ENCODE measurements at regions not wholly inside any gene's neighbourhood (a gene's known extent, or its start where the extent isn't known, plus 50 kb on each side); places are given as distances from the start of the nearest gene placed in this dataset.

DNA sequence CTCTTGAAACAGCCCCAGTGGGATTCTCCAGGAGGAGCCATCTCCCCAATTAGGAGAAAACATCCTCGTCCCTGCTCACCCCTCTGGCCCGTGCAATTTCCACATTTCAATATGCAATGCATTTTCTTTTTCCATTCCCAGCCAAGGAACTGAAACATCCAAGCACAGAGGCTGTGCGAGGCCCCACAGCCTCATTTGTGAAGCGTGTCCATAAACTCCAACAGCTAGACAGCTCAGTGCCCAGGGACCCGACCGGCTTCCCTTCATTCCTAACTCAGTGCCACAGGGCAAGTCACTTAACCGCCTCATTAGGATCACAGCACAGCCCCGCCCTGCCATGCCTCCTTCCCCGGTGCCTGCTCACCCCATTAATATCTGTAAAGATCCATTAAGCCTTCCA is 204.2 kb upstream of the IGF1R start:
- peaks cover 36% of the 10 kb centered on the region for H3K27me3 Mint-ChIP-seq (ENCODE audit: insufficient read depth, unreplicated experiment)
- H3K36me3 Mint-ChIP-seq (ENCODE audit: insufficient read depth, unreplicated experiment) = no peaks in the 10 kb centered on the region
- POLR2A ChIA-PET = interaction anchor here (1.6 kb wide), 1 partner anchor 202 kb away, joined by 3 read pairs; no protein-coding TSS in a partner anchor
- TF ChIP-seq, protein P1, sequence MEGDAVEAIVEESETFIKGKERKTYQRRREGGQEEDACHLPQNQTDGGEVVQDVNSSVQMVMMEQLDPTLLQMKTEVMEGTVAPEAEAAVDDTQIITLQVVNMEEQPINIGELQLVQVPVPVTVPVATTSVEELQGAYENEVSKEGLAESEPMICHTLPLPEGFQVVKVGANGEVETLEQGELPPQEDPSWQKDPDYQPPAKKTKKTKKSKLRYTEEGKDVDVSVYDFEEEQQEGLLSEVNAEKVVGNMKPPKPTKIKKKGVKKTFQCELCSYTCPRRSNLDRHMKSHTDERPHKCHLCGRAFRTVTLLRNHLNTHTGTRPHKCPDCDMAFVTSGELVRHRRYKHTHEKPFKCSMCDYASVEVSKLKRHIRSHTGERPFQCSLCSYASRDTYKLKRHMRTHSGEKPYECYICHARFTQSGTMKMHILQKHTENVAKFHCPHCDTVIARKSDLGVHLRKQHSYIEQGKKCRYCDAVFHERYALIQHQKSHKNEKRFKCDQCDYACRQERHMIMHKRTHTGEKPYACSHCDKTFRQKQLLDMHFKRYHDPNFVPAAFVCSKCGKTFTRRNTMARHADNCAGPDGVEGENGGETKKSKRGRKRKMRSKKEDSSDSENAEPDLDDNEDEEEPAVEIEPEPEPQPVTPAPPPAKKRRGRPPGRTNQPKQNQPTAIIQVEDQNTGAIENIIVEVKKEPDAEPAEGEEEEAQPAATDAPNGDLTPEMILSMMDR (IDR thresholded peaks at IDR 0.05; ENCODE audit: unreplicated experiment) = no peak
- peaks cover 9% of the 10 kb centered on the region for H3K4me1 Mint-ChIP-seq (ENCODE audit: insufficient read depth, unreplicated experiment)
- H3K4me3 Mint-ChIP-seq (ENCODE audit: unreplicated experiment) = no peak overlapping the region
- H3K27ac Mint-ChIP-seq (ENCODE audit: low read depth, unreplicated experiment) = no peak overlapping the region
- DNase-seq (ENCODE audit: unreplicated experiment) = no peak
- no peaks in the 10 kb centered on the region for H3K9me3 Mint-ChIP-seq (ENCODE audit: unreplicated experiment)
- BruUV-seq (replicated peaks) = no TSS peak
- CTCF ChIA-PET = interaction anchor here (1.1 to 4.1 kb wide), 6 partner anchors 13 to 636 kb away, joined by 3 to 29 read pairs (median 4); no protein-coding TSS in a partner anchor
- intact Hi-C loops (cut with micrococcal nuclease) = loop anchor here (5.0 kb wide), 2 partner anchors 73 to 613 kb away; no protein-coding TSS in a partner anchor

DNA sequence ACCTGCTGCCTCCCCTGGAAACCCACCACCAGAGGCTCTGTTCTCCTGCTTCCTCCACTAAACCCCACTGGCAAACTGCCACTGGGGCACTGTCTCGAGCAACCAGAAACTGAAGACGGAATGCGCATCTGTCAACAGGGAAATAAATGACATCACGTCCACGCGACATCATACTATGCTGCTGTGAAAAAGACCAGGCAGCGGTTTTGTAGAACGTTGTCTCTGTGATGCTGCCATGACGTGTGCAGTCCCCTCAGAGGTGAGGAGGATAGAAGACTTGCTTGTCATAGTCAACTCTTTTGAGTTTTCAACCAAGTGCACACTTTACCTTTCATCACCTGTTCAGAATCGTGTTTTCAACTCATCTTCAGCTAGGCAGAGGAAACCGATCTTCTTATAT is 203.0 kb upstream of the IGF1R start:
- intact Hi-C loops (cut with micrococcal nuclease) = no loop called here
- POLR2A ChIA-PET = no interaction called here
- CTCF ChIA-PET = interaction anchor here (0.6 to 4.1 kb wide), 8 partner anchors 10 to 768 kb away, joined by 3 to 29 read pairs (median 4); no protein-coding TSS in a partner anchor
- Mint-ChIP-seq H3K9me3 (ENCODE audit: unreplicated experiment) (no peaks in the 10 kb centered on the region), H3K4me1 (ENCODE audit: insufficient read depth, unreplicated experiment) (peaks cover 9% of the 10 kb centered on the region), H3K36me3 (ENCODE audit: insufficient read depth, unreplicated experiment) (no peaks in the 10 kb centered on the region), H3K27ac (ENCODE audit: low read depth, unreplicated experiment) (no peak overlapping the region), H3K4me3 (ENCODE audit: unreplicated experiment) (no peak overlapping the region), H3K27me3 (ENCODE audit: insufficient read depth, unreplicated experiment) (peaks cover 42% of the 10 kb centered on the region)
- no peak for DNase-seq (ENCODE audit: unreplicated experiment)
- BruUV-seq (replicated peaks) = no TSS peak
- TF ChIP-seq, protein P1 (IDR thresholded peaks at IDR 0.05; ENCODE audit: unreplicated experiment) = no peak

DNA sequence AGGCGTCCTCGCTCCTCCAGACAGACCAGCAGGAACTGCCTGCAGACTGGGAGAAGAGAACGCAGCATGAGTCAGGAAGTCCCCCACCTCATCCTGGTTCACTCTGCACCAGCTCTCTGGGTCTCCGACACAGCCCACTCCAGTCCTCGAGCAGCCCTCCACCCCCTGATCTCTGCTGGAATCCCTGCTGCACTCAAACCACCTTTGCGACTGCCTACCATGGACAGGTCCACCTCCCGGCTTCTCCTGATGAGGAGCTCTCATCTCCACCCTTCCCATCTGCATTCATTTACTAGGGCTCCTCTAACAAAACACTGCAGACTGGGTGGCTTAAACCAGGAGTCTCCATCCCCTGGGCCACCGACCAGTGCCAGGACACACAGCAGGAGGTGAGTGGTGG is 202.3 kb upstream of the IGF1R start:
- H3K27me3 Mint-ChIP-seq (ENCODE audit: insufficient read depth, unreplicated experiment) = peaks cover 42% of the 10 kb centered on the region
- peaks cover 9% of the 10 kb centered on the region for H3K4me1 Mint-ChIP-seq (ENCODE audit: insufficient read depth, unreplicated experiment)
- BruUV-seq (replicated peaks) = no TSS peak
- TF ChIP-seq, protein P1 (IDR thresholded peaks at IDR 0.05; ENCODE audit: unreplicated experiment) = no peak
- H3K4me3 Mint-ChIP-seq (ENCODE audit: unreplicated experiment) = no peak overlapping the region
- H3K36me3 Mint-ChIP-seq (ENCODE audit: insufficient read depth, unreplicated experiment) = no peaks in the 10 kb centered on the region
- H3K27ac Mint-ChIP-seq (ENCODE audit: low read depth, unreplicated experiment) = no peak overlapping the region
- POLR2A ChIA-PET = no interaction called here
- intact Hi-C loops (cut with micrococcal nuclease) = no loop called here
- DNase-seq (ENCODE audit: unreplicated experiment) = no peak
- CTCF ChIA-PET = interaction anchor here (0.6 to 2.4 kb wide), 4 partner anchors 14 to 73 kb away, joined by 3 to 10 read pairs (median 4); no protein-coding TSS in a partner anchor
- no peaks in the 10 kb centered on the region for H3K9me3 Mint-ChIP-seq (ENCODE audit: unreplicated experiment)

DNA sequence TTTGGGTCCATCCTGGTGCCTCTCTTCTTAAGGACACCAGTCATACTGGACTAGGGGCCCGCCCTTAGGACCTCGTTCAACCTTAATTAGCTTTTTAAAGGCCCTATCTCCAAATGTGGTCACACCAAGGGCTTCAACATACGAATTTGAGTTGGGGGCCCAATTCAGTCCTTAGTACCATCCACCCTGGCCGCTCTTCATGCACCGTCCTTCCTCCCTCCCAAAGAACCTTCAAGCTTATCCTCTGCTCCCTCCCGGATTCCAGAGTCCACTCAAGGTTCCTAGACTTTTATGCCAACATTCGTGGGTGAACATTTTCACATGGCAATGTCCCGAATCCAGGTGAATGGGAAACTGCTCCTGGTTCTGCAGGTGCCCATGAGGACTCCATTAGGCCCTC is 201.3 kb upstream of the IGF1R start:
- H3K4me1 Mint-ChIP-seq (ENCODE audit: insufficient read depth, unreplicated experiment) = peaks cover 9% of the 10 kb centered on the region
- intact Hi-C loops (cut with micrococcal nuclease) = no loop called here
- no peak for DNase-seq (ENCODE audit: unreplicated experiment)
- H3K36me3 Mint-ChIP-seq (ENCODE audit: insufficient read depth, unreplicated experiment) = no peaks in the 10 kb centered on the region
- POLR2A ChIA-PET = no interaction called here
- no TSS peak for BruUV-seq (replicated peaks)
- no peaks in the 10 kb centered on the region for H3K9me3 Mint-ChIP-seq (ENCODE audit: unreplicated experiment)
- peaks cover 42% of the 10 kb centered on the region for H3K27me3 Mint-ChIP-seq (ENCODE audit: insufficient read depth, unreplicated experiment)
- no peak overlapping the region for H3K27ac Mint-ChIP-seq (ENCODE audit: low read depth, unreplicated experiment)
- CTCF ChIA-PET = interaction anchor here (0.6 to 2.4 kb wide), 3 partner anchors 11 to 19 kb away, joined by 3 to 10 read pairs (median 4); no protein-coding TSS in a partner anchor
- TF ChIP-seq, protein P1 (IDR thresholded peaks at IDR 0.05; ENCODE audit: unreplicated experiment) = no peak
- H3K4me3 Mint-ChIP-seq (ENCODE audit: unreplicated experiment) = no peak overlapping the region
